ENCODE measurements at regions not wholly inside any gene's neighbourhood (a gene's known extent, or its start where the extent isn't known, plus 50 kb on each side); places are given as distances from the start of the nearest gene placed in this dataset.

DNA sequence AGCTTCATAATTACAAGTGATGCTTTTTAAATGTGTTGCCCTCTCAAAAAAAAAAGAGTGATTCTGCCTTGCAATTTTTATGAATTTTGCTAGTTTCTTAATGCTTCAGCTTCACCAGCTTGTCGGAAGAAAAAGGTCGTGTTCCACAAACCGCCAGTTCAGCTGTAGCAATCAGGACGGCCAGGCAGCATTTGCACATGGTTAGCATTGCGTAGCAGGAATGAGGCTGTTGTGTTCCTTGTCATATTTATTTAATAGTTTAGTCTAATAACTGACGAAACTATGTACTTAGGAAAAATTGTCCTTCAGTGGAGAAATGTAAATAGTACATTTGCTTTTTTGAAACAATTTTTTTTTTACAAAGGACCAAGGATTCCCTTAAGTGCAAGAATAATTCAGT, 64.9 kb upstream of the SELENOK start:
- no peaks in the 10 kb centered on the region for H3K27me3 ChIP-seq (ENCODE audit: control insufficient read depth, insufficient read depth, low read length)
- H3K36me3 ChIP-seq (ENCODE audit: control insufficient read depth, insufficient read depth, low read length) = no peaks in the 10 kb centered on the region
- no peak for DNase-seq (ENCODE audit: low read depth)
- TF ChIP-seq, protein P1, sequence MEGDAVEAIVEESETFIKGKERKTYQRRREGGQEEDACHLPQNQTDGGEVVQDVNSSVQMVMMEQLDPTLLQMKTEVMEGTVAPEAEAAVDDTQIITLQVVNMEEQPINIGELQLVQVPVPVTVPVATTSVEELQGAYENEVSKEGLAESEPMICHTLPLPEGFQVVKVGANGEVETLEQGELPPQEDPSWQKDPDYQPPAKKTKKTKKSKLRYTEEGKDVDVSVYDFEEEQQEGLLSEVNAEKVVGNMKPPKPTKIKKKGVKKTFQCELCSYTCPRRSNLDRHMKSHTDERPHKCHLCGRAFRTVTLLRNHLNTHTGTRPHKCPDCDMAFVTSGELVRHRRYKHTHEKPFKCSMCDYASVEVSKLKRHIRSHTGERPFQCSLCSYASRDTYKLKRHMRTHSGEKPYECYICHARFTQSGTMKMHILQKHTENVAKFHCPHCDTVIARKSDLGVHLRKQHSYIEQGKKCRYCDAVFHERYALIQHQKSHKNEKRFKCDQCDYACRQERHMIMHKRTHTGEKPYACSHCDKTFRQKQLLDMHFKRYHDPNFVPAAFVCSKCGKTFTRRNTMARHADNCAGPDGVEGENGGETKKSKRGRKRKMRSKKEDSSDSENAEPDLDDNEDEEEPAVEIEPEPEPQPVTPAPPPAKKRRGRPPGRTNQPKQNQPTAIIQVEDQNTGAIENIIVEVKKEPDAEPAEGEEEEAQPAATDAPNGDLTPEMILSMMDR (IDR thresholded peaks at IDR 0.05; ENCODE audit: insufficient read depth, low read length, poor library complexity, severe bottlenecking) = no peak
- H3K4me3 ChIP-seq (ENCODE audit: low read depth, low read length) = no peak overlapping the region

DNA sequence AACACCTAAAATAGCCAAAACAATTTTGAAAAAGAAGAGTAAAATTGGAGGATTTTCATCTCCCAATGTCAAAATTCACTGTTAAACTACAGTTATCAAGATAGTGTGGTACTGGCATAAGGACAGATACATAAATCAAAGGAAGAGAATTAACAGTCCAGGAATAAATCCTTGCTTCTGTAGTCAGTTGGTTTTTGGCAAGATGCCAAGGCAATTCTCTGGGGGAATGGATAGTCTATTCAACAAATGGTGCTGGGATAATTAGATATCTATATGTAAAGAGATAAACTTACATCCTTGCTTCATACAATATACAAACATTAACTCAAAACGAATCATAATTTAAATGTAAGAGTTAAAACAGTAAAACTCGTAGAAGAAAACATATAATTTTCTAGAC, 57.9 kb upstream of the SELENOK start:
- no peaks in the 10 kb centered on the region for H3K36me3 ChIP-seq (ENCODE audit: control insufficient read depth, insufficient read depth, low read length)
- no peaks in the 10 kb centered on the region for H3K27me3 ChIP-seq (ENCODE audit: control insufficient read depth, insufficient read depth, low read length)
- no peak for DNase-seq (ENCODE audit: low read depth)
- TF ChIP-seq, protein P1 (IDR thresholded peaks at IDR 0.05; ENCODE audit: insufficient read depth, low read length, poor library complexity, severe bottlenecking) = no peak
- H3K4me3 ChIP-seq (ENCODE audit: low read depth, low read length) = no peak overlapping the region

DNA sequence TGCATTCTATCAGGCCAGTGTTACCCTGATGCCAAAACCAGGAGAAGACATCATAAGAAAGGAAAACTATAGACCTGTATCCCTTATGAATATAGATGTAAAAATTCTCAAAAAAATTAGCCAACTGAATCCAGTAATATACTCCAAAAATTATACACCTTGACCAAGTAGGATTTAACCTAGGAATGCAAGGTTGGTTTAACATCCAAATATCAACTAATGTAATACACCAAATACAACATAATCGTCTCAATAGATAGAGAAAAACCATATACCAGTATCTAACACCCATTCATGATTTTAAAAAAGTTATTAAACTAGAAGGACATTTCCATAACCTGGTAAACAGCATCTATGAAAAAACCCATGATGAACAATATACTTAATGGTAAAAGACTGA, 56.5 kb upstream of the SELENOK start:
- Histone ChIP-seq H3K36me3 (ENCODE audit: control insufficient read depth, insufficient read depth, low read length) (no peaks in the 10 kb centered on the region), H3K27me3 (ENCODE audit: control insufficient read depth, insufficient read depth, low read length) (no peaks in the 10 kb centered on the region), H3K4me3 (ENCODE audit: low read depth, low read length) (no peak overlapping the region)
- TF ChIP-seq, protein P1 (IDR thresholded peaks at IDR 0.05; ENCODE audit: insufficient read depth, low read length, poor library complexity, severe bottlenecking) = no peak
- no peak for DNase-seq (ENCODE audit: low read depth)

DNA sequence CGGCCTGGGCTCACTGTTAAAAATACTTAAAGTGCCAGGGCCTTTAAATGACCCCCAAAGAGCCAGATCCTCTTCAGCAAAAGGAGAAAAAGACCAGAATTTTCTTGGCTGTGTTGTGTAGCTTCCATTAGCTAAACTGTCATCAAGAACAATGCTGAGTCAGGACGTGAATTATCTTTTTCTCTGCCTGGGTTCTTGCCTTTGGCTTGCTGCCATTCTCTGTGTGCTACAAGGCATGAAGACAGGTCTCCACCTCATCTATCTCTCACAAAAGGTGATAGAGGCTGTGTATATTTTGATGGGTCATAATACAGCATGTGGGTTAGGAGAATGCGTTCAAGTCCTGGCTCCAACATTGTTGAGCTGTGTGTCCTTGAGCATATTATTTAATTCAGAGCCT, 52.4 kb upstream of the SELENOK start:
- no peaks in the 10 kb centered on the region for H3K36me3 ChIP-seq (ENCODE audit: control insufficient read depth, insufficient read depth, low read length)
- TF ChIP-seq, protein P1 (IDR thresholded peaks at IDR 0.05; ENCODE audit: insufficient read depth, low read length, poor library complexity, severe bottlenecking) = no peak
- no peak for DNase-seq (ENCODE audit: low read depth)
- no peak overlapping the region for H3K4me3 ChIP-seq (ENCODE audit: low read depth, low read length)
- H3K27me3 ChIP-seq (ENCODE audit: control insufficient read depth, insufficient read depth, low read length) = no peaks in the 10 kb centered on the region

DNA sequence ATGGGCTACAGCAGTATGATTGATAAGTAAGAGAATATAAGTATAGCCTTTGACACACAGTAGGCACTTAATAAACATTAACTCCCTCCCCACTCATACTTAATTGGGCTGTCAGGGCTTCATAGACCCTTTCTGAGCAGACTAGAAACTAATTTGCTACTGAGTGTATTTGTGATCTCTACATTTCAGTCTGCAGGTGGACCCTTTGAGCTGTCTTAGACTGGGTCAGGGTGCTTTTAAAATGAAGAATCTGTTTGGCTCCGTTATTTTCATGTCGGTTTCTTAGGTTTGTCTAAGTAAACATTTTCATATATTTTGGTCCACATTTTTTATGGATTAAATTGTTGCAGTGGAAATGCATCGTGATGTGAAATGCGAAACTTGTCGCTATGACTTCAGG, 50.3 kb upstream of the SELENOK start:
- no peak for DNase-seq (ENCODE audit: low read depth)
- Histone ChIP-seq H3K4me3 (ENCODE audit: low read depth, low read length) (no peak overlapping the region), H3K27me3 (ENCODE audit: control insufficient read depth, insufficient read depth, low read length) (peaks cover 2% of the 10 kb centered on the region), H3K36me3 (ENCODE audit: control insufficient read depth, insufficient read depth, low read length) (no peaks in the 10 kb centered on the region)
- TF ChIP-seq, protein P1 (IDR thresholded peaks at IDR 0.05; ENCODE audit: insufficient read depth, low read length, poor library complexity, severe bottlenecking) = peak; percentile 21

Data from kidney epithelial cell (primary cell).